SIG-M5 treated with dmso at 0.1 percent for 504 hours (cell line): ENCODE measurements at regions not wholly inside any gene's neighbourhood (a gene's known extent, or its start where the extent isn't known, plus 50 kb on each side); places are given as distances from the start of the nearest gene placed in this dataset.
"Not testable (repeated sequence)": the region's sequence is repeated elsewhere in the genome, so short reads cannot be mapped to it uniquely, and the experiment has no call there.

ENCODE experiments used
- DNase-seq: peaks from one replicate; lab custom pipeline; 2025; ENCODE audit not compliant: unreplicated experiment; lab: John Stamatoyannopoulos, UW

DNA sequence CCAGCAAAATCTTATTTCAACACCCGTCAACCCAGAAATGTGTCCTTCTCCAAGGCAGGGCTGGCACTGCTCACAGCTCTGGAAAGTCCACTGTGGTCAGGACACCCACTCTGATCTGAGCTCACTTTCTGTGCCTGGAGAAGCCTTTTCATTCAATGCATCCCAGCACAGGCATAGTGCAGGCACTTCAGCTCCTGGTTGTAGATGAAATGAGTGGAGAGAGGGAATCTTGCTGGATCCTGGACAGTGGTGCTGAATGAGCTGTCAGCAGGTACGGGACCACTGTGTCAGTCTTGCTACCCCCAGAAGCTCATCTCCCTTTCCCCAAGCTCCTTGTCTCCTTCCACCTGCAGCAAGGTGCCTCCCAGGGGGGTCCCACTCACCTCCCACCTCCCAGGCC is 86.1 kb upstream of the SALL1 start:
- DNase-seq = no peak

DNA sequence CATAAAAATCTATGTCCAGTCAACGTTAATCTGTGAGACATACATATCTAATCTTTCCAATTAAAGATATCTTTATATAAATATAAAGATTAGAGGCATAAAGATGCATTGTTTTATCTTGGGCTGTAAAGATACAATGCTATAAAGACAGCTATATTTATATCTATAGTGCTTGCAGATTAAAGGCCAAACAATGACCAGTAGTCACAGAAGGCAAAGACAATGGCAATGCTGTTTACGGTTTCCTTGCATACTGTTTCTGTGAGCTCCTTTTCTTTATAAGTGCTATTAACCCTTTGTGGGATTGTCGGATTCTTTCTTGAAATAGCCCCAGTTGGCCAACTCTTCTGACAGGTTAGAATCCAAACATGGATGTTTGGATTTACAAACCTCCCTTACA is 85.5 kb upstream of the SALL1 start:
- no peak for DNase-seq

DNA sequence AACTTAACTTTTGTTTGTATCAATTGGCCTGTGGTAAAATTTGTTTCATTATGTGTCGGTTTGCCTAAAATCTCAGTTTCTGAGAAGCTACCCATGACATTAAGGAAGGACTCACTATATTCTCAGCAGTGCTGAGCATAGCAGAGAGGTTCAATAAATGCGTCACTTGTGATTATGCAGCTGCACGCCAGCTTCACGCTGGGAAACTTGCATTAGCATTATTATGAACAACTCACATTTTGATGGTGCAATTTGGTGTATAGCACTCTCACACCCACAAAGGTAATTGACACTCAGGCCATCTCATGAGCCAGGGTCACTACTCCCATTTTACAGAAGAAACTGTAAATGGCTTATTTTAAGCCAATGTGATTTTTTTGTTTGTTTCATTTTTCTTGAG is 80.6 kb upstream of the SALL1 start:
- no peak for DNase-seq

DNA sequence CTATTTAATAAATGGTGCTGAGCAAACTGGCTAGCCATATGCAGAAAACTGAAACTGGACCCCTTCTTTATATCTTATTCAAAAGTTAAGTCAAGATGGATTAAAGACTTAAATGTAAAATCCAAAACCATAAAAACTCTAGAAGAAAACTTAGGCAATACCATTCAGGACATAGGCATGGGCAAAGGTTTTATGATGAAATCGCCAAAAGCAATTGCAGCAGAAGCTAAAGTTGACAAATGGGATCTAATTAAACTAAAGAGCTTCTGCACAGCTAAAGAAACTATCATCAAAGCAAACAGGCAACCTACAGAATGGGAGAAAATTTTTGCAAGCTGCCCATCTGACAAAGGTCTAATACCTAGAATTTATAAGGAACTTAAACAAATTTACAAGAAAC is 79.0 kb upstream of the SALL1 start:
- DNase-seq = not testable (repeated sequence)

DNA sequence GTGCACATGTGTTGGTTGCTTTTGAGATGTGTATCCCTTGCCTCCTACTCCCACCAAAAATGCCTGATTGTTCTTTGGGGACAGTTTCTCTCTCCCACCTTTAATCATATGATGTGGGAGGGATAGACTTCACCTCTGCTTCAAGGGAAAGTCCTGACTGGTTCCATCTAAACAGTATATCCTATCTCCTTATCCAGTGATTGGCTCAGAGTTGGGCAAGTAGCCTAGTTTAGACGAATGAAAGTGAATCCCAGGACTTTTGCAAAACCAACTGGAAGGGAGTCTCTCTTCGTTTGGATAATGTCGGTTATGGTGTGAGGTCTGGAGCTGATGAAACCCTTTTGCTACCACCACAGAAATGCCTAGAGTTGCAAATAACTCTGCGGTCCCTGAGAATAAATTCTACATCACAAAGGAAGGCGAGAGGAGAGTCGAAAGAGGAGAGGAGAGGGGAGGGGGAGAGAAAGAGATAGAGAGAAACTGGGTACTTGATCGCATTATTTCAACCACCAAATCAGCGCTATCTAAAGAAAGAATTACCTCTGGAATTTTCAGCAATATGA is 77.1 kb upstream of the SALL1 start:
- DNase-seq = no peak

DNA sequence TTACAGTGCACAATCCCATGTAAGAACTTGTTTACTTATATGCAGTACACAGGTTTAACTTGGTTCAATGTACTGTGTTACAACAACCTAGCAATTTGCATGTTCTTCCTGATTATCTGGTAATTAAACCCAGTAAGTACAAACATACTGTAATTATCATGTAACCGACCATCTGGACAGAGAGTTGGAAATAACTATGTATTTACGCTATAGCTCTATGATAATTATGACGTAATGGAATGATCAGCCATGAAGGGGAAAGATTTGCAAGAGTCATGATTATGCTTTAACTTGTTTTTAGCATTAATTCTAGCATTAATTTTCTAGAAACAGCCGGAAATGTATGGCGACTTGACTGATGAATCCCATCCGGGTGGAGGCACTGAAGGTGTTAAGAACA is 74.8 kb upstream of the SALL1 start:
- DNase-seq = no peak

DNA sequence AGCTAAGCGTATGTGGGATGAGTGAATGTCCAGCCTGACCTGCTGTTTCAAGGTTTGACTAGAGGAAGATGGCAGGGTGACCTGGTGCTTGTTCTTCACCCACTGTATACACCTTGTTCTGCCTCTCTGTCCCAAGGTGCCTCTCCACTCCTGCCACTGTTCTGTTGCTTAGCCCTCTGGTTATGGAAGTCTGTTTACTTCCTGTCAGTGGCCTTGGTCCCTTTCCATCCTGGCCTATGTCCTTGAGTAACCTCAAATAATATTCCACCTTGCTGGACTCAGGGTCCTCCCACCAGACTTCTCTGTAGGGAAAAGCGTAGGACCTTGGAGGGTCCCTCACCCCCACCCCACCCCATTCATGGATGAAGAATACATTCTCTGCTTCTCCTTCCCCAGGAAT is 73.2 kb upstream of the SALL1 start:
- DNase-seq = no peak

DNA sequence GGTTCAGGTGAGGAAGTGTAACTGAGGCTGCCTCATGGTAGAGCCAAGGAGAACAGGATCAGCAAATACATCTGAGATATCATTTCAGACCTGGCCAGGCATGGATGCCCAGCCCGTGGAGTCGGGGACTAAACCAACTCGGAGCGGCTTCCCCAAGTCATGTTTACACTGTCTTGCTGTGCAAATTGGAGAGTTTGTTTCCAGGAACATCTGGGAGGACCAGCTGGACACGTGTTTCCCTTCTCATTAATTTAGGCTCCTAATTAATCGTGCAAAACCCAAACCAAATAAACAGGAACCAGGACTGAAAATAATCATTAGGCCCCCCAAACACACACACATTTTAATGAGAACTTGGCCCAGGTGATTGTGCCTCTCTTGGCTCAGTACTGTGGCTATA is 70.9 kb upstream of the SALL1 start:
- no peak for DNase-seq

DNA sequence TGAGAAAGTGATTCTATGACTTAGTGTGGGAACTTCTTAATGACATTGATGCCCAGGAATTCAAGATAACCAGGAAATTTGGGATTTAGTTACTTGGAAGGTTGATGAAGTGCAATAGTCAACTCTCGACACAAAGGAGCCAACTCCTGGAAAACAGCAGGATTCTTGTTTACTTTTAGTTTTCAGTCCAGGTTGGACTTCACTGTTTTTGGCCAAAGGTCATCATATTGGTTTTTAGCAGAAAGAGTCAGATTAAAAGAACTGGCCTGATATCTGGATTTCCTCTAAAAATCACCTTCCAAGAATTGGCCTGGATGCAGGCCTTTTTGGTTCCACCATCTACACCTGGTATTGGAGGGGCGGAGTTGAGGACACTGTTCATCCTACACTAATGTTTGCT is 60.1 kb upstream of the SALL1 start:
- DNase-seq = no peak

DNA sequence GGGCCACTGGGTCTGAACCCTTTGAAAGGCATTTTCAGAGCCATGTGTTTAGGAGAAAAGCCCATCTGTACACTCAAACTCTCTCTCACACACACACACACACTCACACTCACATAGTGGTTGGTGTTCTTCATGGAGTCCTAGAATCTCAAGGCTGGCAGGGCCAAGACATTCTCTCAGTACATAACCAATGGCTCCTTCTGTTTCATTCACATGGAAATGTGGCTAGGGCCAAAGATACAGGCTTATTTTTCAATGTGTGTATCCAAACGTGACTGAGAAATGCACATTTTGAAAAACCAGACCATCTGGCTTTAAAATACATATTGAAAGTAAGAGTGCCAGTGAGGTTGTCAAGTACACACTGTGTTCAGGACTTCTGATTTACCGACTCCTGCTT is 59.0 kb upstream of the SALL1 start:
- DNase-seq = no peak

DNA sequence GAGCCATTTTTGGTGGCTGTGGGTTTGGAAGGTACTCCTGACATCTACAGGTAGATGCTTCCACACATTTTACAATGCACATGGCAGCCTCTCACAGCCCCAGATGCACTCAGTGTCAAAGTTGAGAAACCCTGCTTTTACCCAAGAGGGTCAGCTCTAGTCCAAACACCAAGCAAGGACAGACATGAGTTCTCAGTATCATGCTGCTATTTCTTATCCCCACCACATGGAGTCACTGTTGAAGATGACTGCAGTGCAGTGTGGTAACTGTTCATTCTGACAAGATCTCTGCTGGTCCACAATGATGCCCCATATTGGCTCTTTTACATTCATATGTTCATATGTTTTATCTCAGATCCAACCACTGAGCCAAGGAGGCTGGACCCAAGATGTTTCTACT is 50.5 kb upstream of the SALL1 start:
- DNase-seq = no peak
